HEK293T (cell line): ENCODE measurements at regions not wholly inside any gene's neighbourhood (a gene's known extent, or its start where the extent isn't known, plus 50 kb on each side); places are given as distances from the start of the nearest gene placed in this dataset.

Experiments
- BHLHE40 ChIP-seq: fragments of 450-650 bp; IDR thresholded peaks from 2 replicates; pipeline ENCODE4 v1.6.1; 2016; ENCODE audit warnings: mild to moderate bottlenecking, moderate library complexity, borderline replicate concordance
- L3MBTL2 ChIP-seq: fragments of 450-650 bp; conservative IDR thresholded peaks from 2 replicates; pipeline ENCODE4 v1.6.1; 2016; ENCODE audit warnings: mild to moderate bottlenecking

GRCh38 chr5:89546657-89547056 lies 663.7 kb upstream of the MEF2C start:
- TF ChIP-seq L3MBTL2 (no peak), BHLHE40 (no peak)
